Endodermal cell (in vitro differentiated cells): ENCODE measurements at regions not wholly inside any gene's neighbourhood (a gene's known extent, or its start where the extent isn't known, plus 50 kb on each side); places are given as distances from the start of the nearest gene placed in this dataset.

Experiments used
- DNase-seq: peaks from one replicate; pipeline ENCODE4 v3.0.0-alpha.2; 2017
- H3K27ac ChIP-seq: 2 replicates; pipeline ENCODE4 v1.5.1; 2013; ENCODE audit warnings: mild to moderate bottlenecking, low read depth, low read length, moderate library complexity
- H3K27me3 ChIP-seq: 2 replicates; pipeline ENCODE4 v1.6.1; 2013; ENCODE audit warnings: mild to moderate bottlenecking, low read length, moderate library complexity; ENCODE audit not compliant: insufficient read depth, control insufficient read depth, poor library complexity, severe bottlenecking
- H3K36me3 ChIP-seq: 2 replicates; pipeline ENCODE4 v1.7.0; 2013; ENCODE audit warnings: mild to moderate bottlenecking, low read length, moderate library complexity; ENCODE audit not compliant: control insufficient read depth, insufficient read depth
- H3K4me1 ChIP-seq: one replicate; pipeline ENCODE4 v1.7.0; 2013; ENCODE audit warnings: low read length; ENCODE audit not compliant: control insufficient read depth, insufficient read depth
- H3K4me3 ChIP-seq: 2 replicates; pipeline ENCODE4 v1.5.1; 2013; ENCODE audit warnings: mild to moderate bottlenecking, low read length, moderate library complexity
- H3K9ac ChIP-seq: 2 replicates; pipeline ENCODE4 v1.6.1; 2013; ENCODE audit warnings: mild to moderate bottlenecking, low read length, moderate library complexity; ENCODE audit not compliant: poor library complexity, severe bottlenecking; ENCODE audit errors: extremely low read depth
- H3K9me3 ChIP-seq: 2 replicates; pipeline ENCODE4 v1.6.1; 2013; ENCODE audit warnings: mild to moderate bottlenecking, low read length, moderate library complexity; ENCODE audit not compliant: control insufficient read depth
- H3K27ac Mint-ChIP-seq: 2 replicates; pipeline ENCODE4 v1.8.0; 2020; ENCODE audit warnings: mixed read lengths
- H3K27me3 Mint-ChIP-seq: 2 replicates; pipeline ENCODE4 v1.8.0; 2021; ENCODE audit warnings: mild to moderate bottlenecking, mixed read lengths; ENCODE audit not compliant: insufficient read depth
- H3K36me3 Mint-ChIP-seq: 2 replicates; pipeline ENCODE4 v1.8.0; 2020; ENCODE audit warnings: low read depth, mixed read lengths
- H3K4me1 Mint-ChIP-seq: 2 replicates; pipeline ENCODE4 v1.8.0; 2020; ENCODE audit warnings: mixed read lengths
- H3K4me3 Mint-ChIP-seq: 2 replicates; pipeline ENCODE4 v1.8.0; 2020; ENCODE audit warnings: mild to moderate bottlenecking, moderate library complexity, mixed read lengths
- H3K9me3 Mint-ChIP-seq: 2 replicates; pipeline ENCODE4 v1.8.0; 2020; ENCODE audit warnings: mild to moderate bottlenecking, mixed read lengths
- WGBS, 2 experiments: methylation state at CpG; one replicate each; pipeline versions ENCODE4 v1.1.5 to v1.1.7; 2013; ENCODE audit warnings: missing lambda C conversion rate in 2 of 2, mixed read lengths in 1 of 2; ENCODE audit not compliant: insufficient coverage in 1 of 2, insufficient read length in 1 of 2; 5-methylcytosine and 5-hydroxymethylcytosine counted together
- TF ChIP-seq, protein P1 (sequence below): fragments of 200-600 bp; sonication (generic); conservative IDR thresholded peaks from 2 replicates; pipeline ENCODE4 v1.5.0; 2021; ENCODE audit warnings: antibody characterized with exemption, mild to moderate bottlenecking

DNA sequence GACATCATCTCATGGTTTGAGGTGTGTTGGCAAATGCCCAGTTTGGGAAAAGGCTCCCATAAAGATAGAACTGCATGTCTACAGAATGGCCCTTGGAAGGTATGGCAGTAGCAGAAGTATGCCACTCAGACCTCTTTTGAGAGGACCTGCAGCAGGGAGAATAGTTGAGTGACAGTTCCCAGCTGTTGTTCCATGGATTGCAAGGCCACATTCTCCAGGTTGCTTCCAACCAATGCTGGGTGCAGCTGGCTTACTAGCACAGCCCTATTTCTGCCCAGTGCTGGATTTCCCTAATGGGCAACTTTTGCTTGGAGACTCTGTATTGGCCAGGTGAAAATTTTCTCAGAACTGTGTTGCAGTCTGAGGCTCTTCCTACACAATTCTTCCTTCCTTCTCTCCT lies 266.2 kb downstream of the UTP18 start:
- no peaks in the 10 kb centered on the region for H3K36me3 Mint-ChIP-seq
- H3K9me3 ChIP-seq: peaks cover 6% of the 10 kb centered on the region
- no peak overlapping the region for H3K27ac ChIP-seq
- H3K27me3 ChIP-seq: no peaks in the 10 kb centered on the region
- H3K9ac ChIP-seq: no peak overlapping the region
- no peaks in the 10 kb centered on the region for H3K36me3 ChIP-seq
- H3K4me1 Mint-ChIP-seq: no peaks in the 10 kb centered on the region
- H3K4me1 ChIP-seq: no peaks in the 10 kb centered on the region
- H3K27ac Mint-ChIP-seq: no peak overlapping the region
- peaks cover 2% of the 10 kb centered on the region for H3K27me3 Mint-ChIP-seq
- H3K4me3 Mint-ChIP-seq: no peak overlapping the region
- H3K9me3 Mint-ChIP-seq: no peaks in the 10 kb centered on the region
- TF ChIP-seq, protein P1, sequence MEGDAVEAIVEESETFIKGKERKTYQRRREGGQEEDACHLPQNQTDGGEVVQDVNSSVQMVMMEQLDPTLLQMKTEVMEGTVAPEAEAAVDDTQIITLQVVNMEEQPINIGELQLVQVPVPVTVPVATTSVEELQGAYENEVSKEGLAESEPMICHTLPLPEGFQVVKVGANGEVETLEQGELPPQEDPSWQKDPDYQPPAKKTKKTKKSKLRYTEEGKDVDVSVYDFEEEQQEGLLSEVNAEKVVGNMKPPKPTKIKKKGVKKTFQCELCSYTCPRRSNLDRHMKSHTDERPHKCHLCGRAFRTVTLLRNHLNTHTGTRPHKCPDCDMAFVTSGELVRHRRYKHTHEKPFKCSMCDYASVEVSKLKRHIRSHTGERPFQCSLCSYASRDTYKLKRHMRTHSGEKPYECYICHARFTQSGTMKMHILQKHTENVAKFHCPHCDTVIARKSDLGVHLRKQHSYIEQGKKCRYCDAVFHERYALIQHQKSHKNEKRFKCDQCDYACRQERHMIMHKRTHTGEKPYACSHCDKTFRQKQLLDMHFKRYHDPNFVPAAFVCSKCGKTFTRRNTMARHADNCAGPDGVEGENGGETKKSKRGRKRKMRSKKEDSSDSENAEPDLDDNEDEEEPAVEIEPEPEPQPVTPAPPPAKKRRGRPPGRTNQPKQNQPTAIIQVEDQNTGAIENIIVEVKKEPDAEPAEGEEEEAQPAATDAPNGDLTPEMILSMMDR: no peak
- H3K4me3 ChIP-seq: no peak overlapping the region
- DNase-seq: no peak

DNA sequence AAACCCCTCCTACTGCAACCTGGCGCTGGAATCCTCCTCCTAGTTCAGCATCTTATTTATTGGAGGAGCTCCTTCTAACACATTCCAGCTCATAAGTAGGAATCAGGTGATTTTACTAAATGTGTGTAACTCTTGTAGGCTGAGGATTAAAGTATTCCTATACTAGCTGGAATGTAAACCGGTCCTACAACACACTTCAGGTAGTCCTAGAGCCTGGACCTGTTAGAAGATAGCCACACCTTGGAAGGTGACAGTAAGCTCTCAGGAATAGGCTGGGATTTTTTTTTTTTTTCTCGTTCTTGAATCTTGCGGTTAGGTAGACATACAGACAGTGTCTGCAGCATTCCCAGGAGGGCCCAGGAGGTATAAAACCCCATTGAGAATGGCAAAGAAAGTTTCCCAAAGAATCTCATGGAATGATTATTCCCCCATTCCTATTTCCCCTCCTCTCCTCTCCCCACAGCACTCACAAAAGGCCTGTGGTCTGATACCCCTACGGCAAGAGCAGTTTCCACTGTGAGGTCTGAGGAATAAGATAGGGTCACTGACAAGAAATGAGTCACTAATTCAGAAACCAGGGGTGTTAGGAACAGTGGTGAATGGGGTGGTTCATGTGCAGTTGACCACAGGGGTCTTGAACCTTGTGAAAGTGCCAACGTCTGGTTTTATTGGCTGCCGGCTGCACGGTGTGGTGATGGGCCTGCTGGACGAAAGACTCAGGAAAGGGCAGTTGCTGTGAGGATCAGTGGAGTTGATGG lies 267.1 kb downstream of the UTP18 start:
- Histone ChIP-seq H3K9me3 (peaks cover 6% of the 10 kb centered on the region), H3K27me3 (no peaks in the 10 kb centered on the region), H3K4me1 (no peaks in the 10 kb centered on the region), H3K4me3 (no peak overlapping the region), H3K27ac (no peak overlapping the region), H3K36me3 (no peaks in the 10 kb centered on the region), H3K9ac (no peak overlapping the region)
- no peak overlapping the region for H3K27ac Mint-ChIP-seq
- no peaks in the 10 kb centered on the region for H3K9me3 Mint-ChIP-seq
- peaks cover 2% of the 10 kb centered on the region for H3K27me3 Mint-ChIP-seq
- TF ChIP-seq, protein P1: no peak
- WGBS, 2 experiments: 90 to 91% methylated on average over 4 to 9 of the region's 9 CpGs
- H3K4me1 Mint-ChIP-seq: no peaks in the 10 kb centered on the region
- no peak for DNase-seq
- no peaks in the 10 kb centered on the region for H3K36me3 Mint-ChIP-seq
- H3K4me3 Mint-ChIP-seq: no peak overlapping the region

DNA sequence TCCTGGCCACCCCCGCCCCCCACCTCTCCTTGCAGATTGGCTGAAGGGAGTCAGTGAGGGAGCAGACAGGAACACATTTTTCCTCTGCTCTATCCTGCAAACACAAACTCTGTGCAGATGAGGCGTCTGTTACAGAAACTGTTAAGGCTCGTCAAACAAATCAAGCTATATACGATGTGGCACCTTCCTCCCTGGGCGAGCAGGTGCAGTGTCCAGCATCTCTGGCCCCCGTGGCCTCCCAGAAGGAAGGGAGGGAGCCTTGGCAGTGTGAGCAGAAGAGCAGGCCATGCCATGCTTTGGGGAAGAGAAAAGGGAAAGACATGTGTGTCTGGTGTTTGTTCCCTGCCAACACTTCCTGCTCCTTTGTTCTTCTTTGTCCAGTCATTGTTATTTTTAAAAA lies 267.8 kb downstream of the UTP18 start:
- Histone ChIP-seq H3K9me3 (peaks cover 6% of the 10 kb centered on the region), H3K27me3 (no peaks in the 10 kb centered on the region), H3K36me3 (no peaks in the 10 kb centered on the region), H3K4me1 (no peaks in the 10 kb centered on the region), H3K27ac (no peak overlapping the region), H3K9ac (no peak overlapping the region), H3K4me3 (no peak overlapping the region)
- Mint-ChIP-seq H3K4me3 (no peak overlapping the region), H3K4me1 (no peaks in the 10 kb centered on the region), H3K36me3 (no peaks in the 10 kb centered on the region), H3K27me3 (peaks cover 2% of the 10 kb centered on the region), H3K9me3 (no peaks in the 10 kb centered on the region), H3K27ac (no peak overlapping the region)
- 88 to 94% methylated on average over 3 to 6 of the region's 6 CpGs for WGBS, 2 experiments
- DNase-seq: no peak
- TF ChIP-seq, protein P1: no peak
